ENCODE measurements at regions not wholly inside any gene's neighbourhood (a gene's known extent, or its start where the extent isn't known, plus 50 kb on each side); places are given as distances from the start of the nearest gene placed in this dataset.

- TF ChIP-seq, protein P1, sequence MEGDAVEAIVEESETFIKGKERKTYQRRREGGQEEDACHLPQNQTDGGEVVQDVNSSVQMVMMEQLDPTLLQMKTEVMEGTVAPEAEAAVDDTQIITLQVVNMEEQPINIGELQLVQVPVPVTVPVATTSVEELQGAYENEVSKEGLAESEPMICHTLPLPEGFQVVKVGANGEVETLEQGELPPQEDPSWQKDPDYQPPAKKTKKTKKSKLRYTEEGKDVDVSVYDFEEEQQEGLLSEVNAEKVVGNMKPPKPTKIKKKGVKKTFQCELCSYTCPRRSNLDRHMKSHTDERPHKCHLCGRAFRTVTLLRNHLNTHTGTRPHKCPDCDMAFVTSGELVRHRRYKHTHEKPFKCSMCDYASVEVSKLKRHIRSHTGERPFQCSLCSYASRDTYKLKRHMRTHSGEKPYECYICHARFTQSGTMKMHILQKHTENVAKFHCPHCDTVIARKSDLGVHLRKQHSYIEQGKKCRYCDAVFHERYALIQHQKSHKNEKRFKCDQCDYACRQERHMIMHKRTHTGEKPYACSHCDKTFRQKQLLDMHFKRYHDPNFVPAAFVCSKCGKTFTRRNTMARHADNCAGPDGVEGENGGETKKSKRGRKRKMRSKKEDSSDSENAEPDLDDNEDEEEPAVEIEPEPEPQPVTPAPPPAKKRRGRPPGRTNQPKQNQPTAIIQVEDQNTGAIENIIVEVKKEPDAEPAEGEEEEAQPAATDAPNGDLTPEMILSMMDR (IDR thresholded peaks at IDR 0.05): no peak
- TF ChIP-seq POLR2A (IDR thresholded peaks at IDR 0.05): no peak
Measured at GRCh38 chr20:8940326-8940725, 128.6 kb upstream of the PLCB4 start.

Measured in esophagus squamous epithelium (tissue), 4 donors.